ENCODE measurements at regions not wholly inside any gene's neighbourhood (a gene's known extent, or its start where the extent isn't known, plus 50 kb on each side); places are given as distances from the start of the nearest gene placed in this dataset.
"Not testable (repeated sequence)": the region's sequence is repeated elsewhere in the genome, so short reads cannot be mapped to it uniquely, and the experiment has no call there.

DNA sequence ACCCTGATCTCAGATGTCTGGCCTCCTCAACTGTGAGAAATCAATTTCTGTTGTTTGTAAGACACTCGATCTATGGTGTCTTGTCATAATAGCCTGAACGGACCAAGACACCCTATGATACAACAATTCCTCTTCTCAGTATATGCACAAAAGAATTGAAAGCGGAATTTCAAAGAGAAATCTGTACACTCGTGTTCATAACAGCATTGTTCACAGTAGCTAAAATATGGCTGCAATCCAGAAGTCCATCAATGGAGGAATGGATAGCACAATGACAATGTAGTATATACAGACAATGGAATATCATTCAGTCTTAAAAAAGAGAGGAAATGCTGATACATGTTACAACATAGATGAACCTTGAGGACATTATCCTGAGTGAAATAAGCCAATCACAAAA, 354.6 kb downstream of the SFMBT2 start:
- no peak for DNase-seq

DNA sequence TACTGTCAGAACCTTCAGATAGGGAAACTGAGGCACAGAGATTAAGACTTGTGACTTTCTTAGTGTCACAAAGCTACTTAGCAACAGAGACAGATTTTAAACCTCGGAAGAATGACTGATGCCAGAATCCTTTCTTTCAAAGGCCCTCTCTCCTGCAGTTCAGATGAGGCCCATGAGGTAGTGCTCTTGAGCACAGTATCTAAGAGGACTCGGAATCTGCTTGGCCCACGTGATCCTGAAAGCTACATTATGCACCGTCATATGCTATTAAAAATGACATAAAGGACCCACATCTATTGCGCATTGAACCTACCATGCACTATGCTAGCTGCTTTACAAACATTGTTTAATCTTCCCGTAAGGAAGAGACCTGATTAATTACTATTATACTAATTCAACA, 355.9 kb downstream of the SFMBT2 start:
- no peak for DNase-seq

DNA sequence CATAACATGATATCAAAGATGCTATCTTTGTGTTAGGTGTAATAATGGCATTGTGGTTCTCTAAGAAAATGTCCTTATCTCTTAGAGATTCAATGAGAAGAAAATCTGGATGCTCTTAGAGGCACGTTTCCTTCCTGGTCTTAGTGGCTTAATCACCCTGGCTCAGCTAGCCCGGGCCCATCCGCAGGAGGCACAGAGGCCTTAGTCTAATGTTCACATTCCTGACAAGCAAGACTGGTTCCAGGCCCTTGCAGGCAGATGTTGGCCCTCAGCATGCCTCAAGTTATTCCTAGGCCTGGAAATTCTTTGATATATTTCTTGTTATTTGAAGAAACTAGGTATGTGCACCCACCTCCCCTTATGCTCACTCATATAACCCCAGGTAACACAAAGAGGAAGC, 357.6 kb downstream of the SFMBT2 start:
- DNase-seq = no peak

DNA sequence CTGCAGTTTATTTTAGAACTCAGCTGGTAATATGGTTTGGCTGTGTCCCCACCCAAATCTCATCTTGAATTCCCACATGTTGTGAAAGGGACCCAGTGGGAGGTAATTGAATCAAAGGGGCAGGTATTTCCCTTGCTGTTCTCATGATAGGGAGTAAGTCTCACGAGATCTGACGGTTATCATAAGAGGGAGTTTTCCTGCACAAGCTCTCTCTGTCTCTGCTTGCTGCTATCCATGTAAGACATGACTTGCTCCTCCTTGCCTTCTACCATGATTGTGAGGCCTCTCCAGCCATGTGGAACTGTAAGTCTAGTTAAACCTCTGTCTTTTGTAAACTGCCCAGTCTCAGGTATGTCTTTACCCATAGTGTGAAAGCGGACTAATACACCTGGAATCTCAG, 360.8 kb downstream of the SFMBT2 start:
- DNase-seq = not testable (repeated sequence)

DNA sequence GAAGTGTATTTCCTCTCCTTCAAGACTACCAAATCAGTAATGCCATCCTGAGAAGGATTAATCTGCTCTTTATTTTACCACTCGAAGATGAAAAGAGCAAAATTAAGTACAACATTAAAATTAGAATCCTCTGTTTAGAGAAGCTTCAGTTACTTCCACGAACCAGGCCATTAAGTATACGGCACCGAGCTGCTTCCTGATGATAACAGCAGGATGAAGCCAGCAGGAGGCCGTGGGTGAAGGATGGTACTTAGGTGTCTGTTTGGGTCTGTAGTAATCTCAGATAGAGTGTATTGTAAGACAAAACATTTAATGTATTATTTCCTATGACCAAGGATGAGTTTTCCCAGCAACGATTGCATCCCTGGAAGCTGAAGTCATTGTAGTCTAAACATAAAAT, 362.8 kb downstream of the SFMBT2 start:
- no peak for DNase-seq

DNA sequence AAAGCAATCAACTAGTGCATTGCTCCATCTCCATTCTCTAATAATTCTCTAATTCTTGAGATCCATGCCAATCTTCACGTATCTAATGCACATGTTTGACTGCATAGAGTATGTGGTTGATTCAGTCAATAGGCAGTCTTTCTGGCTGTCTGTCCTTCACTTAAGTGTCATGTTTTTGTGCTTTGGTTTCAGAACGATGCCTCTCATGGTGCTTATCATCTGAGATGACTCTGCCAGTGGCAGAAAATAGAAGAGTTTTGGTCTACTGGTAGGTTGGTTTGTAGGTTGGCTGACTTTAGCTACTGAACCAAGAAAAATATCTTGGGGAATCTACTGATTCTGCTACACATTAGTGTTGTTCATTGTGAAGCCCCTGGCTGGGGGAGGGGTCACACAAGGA, 364.2 kb downstream of the SFMBT2 start:
- DNase-seq = no peak

DNA sequence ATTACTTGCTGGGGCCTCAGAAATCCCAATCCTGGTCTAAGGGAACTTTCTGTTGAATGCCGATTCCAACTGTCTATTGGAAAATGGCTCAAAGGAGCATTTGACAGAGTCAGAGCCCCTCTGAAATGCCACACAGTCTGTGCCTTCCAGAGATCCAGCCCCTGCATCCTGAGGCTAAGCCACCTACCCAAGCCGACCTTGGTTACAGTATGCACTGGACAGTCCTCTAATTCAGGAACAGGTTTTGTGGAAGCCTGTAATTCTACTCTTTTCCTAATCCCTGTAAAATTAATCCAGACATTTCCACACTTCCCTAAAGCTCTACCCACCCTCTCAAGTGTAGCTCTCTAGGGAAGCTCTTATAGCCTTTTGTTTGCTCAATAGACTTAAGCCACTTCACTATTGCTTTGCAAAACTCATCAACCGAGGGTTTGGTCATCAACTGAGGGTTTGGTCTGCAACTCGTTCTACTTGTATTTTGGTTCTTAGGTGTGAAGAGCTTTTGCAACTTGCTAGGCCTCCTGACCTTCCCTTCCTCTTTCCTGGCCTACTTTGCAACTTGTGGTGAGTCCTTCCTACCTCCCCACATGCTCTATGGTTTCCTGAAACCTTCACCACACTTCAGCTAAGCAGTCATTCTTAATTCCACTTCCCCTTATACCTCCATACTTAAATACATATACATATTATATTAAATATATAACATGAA, 364.8 kb downstream of the SFMBT2 start:
- peak in 1 of 2 donors; percentile 97 for DNase-seq

DNA sequence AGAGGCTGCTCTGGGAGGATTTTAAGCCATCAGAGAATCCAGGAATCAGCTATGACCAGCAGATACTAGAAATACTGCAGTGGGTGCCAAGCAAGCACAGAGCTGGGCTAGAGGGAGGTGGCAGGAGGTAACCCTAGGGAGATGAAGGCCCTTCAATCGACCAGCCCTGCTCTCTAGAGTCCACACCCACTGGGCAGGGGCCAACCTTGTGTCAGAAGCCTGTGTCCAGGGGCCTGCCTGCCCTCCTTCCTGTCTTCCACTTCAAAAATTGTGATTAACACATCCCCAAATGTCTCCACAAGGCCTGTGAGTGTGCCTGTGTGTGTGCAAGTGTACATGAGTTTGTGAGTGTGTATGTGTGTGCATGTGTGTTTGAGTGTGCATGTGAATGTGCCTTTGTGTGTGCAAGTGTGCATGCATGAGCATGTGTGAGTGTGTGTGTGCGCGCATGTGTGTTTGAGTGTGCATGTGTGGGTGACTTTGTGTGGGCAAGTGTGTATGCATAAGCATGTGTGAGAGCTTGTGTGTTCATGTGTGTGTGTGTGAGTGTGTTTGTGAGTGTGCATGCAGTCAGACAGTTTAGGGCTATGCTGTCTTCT, 367.7 kb downstream of the SFMBT2 start:
- DNase-seq = no peak

DNA sequence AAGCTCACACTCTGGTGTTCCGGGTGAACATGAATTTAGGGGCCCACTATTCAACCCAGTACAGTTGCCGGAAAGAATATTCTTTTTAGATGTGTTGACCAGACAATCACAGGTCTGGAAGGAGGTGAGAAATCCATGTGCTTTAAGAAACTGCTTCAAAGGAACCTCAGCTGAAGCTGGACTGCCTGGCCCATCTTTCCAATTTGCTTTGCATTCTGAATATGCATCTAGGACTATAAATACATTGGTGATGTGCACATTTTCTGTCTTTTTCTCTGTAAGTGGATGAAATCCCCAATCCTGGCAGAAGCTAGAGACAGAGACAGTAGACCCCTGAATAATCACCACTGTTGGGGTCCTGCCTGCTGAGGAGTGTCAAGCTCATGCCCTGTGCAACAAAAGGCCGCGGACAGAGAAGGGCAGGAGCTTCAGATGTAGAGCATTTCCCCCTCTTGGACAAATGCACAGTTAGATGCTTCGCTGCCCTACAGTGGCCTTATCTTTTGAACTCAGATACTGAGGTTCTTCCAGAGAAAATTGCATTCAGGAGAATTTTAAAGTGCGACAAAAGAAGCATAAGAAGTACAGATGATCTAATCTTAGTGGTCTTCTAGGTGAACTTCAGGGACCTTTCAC, 368.3 kb downstream of the SFMBT2 start:
- no peak for DNase-seq

DNA sequence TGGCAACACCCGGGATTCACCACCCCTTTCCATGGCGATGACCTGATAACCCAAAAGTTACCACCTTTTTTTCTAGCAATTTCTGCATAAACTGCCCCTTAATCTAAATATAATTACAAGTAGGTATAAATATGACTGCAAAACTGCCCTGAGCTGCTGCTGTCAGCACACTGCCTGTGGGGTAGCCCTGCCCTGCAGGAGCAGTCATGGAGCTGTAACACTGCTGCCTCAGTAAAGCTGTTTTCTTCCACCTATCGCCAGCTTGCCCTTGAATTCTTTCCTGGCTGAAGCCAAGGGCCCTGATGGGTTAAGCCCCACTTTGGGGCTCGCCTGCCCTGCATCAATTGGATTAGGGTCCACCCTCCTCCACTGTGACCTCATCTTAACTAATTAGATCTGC, 368.8 kb downstream of the SFMBT2 start:
- no peak for DNase-seq

DNA sequence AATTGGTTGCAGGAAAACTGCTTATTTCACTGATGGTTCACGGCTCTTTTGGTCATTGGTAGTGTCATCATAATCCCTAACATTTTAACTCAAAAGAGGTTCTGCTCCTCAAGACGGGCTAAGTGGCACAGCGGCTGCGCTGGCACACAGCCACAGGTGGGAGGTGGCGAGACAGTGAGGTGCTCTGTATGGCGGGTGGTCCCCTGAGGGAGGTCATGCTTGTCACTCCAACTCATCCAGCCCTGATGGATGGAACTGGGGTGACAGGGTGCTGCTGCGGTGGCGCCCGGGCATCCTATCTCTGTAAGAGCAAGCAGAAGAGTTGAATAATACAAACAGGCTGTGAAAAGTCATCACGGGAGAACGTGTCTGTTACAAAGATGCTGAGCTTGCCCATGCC, 370.2 kb downstream of the SFMBT2 start:
- DNase-seq = no peak

DNA sequence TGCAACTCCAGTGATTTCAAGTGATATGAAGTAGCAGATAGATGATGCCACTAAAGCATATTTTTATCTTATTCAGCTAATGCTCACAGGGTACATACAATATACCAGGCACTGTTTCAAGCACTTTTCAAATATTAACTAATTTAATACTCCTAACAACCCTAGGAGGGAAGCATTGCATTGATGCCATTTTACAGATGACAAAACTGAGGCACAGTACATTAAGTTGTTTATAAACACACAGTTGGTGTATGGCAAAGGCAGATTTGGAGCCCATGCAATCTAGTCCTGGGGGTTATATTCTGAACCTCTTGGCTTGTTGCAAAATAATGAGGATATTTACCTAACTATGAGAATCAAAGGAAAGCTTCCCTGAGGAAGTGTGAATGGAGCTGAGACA, 371.0 kb downstream of the SFMBT2 start:
- DNase-seq = no peak

DNA sequence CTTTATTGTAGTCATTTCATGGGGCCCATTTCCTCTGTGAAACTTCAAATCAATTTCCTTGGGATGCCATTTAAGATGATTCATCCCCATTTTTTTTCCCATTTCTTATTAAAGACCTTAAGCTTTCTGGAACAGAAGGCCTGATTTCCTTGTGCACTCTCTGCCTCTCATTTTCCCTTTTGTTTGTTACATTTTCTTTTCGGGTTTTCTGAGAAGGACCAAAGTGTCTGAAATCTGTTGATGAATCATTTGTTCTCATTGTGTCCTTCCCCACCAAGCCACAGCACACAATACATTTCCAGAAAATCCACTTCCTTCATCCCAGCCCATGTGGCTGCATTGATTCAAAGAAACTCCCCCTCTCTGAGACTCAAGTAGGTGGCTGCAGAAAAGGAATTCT, 372.4 kb downstream of the SFMBT2 start:
- no peak for DNase-seq

DNA sequence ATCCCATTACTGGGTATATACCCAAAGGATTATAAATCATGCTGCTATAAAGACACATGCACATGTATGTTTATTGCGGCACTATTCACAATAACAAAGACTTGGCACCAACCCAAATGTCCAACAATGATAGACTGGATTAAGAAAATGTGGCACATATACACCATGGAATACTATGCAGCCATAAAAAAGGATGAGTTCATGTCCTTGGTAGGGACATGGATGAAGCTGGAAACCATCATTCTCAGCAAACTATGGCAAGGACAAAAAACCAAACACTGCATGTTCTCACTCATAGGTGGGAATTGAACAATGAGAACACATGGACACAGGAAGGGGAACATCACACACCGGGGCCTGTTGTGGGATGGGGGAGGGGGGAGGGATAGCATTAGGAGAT, 373.4 kb downstream of the SFMBT2 start:
- not testable (repeated sequence) for DNase-seq

DNA sequence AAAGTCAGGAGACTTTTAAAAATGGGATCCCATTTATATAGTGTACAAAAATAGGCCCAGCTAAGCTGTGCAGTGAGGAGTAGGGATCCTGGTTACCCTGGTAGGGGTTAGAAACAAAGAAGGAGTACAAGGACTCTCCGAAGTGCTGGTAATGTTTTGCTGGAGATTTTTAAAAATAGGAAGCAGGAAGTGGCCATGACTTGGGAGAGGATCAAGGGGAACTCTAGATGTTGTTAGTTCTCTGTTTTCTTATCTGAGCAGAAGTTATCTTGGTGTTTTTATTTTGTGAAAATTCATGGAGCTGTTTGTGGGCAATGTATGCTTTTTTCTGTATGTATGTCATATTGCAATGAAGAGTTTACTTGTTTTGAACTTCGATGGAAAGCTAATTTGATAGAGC, 373.9 kb downstream of the SFMBT2 start:
- no peak for DNase-seq

DNA sequence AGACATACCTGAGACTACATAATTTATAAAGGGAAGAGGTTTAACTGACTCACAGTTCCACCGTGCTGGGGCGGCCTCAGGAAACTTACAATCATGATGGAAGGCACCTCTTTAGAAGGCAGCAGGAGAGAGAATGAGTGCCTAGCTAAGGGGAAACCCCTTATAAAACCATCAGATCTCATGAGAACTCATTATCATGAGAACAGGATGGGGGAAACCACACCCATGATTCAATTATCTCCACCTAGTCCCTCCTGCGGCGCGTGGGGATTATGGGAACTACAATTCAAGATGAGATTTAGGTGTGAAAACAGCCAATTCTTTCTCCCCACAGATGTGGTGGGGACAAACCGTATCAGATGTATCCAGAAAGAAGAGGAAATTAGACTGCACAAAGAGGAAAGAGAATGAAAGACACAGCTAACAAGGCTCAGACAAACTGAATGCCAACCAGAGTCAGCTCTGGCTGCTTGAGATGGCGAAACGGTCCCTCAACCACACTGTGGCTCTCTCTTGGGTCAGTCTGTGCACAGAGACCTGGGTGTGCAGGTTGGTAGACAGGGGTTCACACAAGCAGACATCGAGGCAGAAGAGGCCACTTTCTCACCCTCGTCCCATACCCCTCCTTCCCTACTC, 375.6 kb downstream of the SFMBT2 start:
- DNase-seq = peak in 1 of 2 donors; percentile 20

DNA sequence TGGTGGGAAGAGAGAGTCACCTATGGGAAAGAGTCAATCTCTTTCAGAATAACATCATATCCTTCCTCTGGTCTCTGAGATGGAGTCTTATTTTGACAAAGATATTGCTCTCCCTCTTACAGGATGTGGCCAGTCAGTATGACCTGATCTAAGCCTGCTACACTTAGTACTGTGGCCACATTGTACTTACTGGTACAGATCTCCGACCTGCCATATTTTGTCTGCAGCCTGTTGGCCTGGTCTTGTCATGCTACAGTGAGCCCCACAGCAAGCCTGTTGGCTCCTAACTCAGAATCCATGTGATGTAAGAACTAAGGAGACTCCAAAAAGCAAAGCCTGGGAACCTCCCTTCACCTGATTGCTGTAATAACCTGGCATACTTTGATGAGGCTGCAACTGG, 377.8 kb downstream of the SFMBT2 start:
- DNase-seq = no peak

DNA sequence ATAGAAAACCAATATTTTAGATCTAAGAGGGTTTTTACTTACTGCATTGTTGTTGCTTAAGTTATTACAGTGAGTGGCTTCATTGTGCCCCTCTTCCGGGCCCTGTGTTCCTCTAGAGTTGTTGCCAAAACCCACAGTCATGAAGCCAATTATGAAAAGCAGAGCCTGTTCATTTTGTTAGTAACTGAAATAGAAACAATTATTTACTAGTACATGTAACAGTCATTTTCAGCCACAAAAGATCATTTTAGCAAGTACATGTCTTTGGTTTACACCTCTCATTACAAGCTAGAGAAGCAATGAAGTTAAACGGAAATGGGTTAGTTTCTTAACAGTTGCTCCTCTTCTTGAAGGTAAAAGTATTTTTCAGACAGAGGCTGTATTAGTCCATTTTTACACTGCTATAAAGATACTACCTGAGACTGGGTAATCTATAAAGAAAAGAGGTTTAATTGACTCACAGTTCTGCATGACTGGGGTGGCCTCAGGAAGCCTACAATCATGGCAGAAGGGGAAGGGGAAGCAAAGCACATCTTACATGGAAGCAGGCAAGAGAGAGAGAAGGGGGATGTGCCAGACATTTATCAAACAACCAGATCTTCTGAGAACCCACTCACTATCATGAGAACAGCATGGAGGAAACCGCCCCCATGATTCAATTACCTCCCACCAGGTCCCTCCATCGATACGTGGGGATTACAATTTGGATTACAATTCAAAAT, 380.5 kb downstream of the SFMBT2 start:
- DNase-seq = no peak

DNA sequence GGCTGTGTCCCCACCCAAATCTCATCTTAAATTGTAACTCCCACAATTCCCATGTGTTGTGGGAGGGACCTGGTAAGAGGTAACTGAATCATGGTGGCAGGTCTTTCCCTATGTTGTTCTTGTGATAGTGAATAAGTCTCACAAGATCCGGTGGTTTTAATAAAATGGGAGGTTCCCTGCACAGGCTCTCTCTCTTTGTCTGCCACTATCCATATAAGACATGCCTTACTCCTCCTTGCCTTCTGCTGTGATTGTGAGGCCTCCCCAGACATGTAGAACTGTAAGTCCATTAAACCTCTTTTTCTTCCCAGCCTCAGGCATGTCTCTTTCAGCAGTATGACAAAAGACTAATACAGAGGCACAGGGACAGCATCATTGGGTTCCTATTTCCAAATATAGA, 381.2 kb downstream of the SFMBT2 start:
- no peak for DNase-seq

DNA sequence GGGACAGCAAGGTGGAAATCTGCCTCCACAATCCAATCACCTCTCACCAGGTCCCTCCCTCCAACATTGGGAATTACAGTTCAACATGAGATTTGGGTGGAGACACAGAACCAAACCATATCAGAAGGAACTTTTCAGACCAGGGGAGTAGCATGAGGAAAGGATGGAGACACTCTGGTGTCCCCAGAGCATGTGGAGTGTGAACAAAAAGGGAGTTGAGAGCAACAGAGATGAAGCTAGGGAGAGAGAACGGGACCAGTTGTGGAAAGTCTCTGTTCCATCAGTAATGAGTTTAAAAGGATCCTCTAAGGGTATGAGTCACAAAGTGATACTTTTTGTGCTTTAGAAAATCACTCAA, 382.0 kb downstream of the SFMBT2 start:
- DNase-seq = no peak

DNA sequence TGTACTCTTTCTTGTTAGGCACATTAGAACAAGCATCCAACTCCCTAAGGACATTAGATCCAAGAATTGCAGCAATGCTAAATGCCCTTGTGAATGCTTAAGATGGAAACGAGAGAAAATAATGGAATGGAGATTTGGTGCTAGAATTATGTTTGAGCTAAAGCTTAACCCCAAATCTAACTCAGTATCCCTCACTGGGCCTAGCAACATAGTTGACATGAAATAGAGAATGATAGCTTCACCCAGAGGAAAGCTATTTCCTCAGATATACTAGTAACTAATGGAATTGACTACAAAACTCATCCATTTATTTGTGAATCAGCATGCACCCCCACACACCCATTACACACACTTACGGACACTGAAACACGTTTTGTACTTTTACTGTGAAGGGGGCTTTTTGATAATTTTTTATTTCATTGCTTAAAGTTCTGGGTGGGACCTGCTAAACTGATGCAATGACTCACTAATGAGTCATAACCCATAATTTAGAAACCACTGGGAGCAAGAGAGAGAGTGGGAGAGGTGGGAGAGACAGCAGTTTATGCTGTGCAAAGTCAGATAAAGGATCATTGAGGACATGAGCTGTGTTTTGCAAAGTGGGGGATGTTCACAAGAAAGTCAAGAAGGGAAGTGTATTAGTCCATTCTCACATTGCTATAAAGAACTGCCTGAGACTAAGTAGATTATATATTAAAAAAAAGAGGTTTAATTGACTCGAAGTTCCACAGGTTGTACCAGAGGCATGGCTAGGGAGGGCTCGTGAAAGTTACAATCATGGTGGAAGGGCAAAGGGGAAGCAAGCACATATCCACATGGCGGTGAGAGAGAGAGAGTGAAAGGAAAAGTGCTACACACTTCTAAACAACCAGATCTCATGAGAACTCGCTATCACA, 382.7 kb downstream of the SFMBT2 start:
- peak in 1 of 2 donors; percentile 87 for DNase-seq

DNA sequence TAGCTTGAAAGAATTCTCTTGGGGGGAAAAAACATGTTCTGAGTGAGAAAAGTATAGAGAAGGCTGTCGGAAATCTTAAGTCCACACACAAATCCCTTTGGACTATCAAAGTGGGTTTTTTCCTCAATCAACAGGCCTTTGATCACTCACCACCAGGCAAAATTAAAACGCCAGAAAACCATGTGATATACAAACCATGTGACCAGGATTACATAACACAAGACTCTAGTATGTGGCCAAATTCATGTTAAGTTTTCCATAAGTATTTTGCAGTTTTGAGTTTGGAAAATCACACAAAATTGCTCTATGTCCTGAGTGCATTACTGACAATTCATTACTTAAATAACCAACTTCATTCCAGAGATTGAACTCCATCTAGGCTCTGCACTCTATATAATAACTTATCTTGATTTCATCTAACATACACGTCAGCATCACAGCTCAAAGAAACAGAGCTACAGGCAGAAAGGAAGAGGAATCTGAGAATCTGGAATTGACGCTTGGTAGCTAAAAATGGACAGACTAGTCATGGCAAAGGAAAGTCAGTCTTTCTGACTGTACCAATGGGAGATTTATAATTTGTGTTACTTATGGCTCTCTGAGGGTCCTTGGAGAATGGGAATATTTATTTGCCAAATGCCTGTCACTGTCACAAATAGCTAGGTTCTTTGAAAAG, 383.5 kb downstream of the SFMBT2 start:
- DNase-seq = no peak
